SK-N-SH (cell line): ENCODE measurements at regions not wholly inside any gene's neighbourhood (a gene's known extent, or its start where the extent isn't known, plus 50 kb on each side); places are given as distances from the start of the nearest gene placed in this dataset.

Experiments
- CTCF ChIA-PET: fragments of 300-600, 350-600 bp; formaldehyde crosslinking; extraction: SDS; loops from one replicate; lab custom pipeline; 2021; lab: Yijun Ruan, JAX
- POLR2A ChIA-PET: fragments of 350-600 bp; sonication (Branson Sonifier 250); formaldehyde crosslinking; extraction: SDS; loops from one replicate; lab custom pipeline; 2020; ENCODE audit warnings: antibody characterized with exemption, inconsistent platforms; lab: Yijun Ruan, JAX
- DNase-seq: peaks from one replicate; pipeline ENCODE4 v3.0.0; 2012
- H2AFZ ChIP-seq: fragments of 200-600 bp; sonication (generic); 2 replicates; pipeline ENCODE4 v1.8.1; 2016; ENCODE audit warnings: antibody characterized with exemption, mild to moderate bottlenecking, low read depth
- H3F3A ChIP-seq: fragments of 200-600 bp; sonication (generic); replicated peaks from 2 replicates; pipeline ENCODE3; 2016; ENCODE audit warnings: antibody characterized with exemption, mild to moderate bottlenecking; ENCODE audit not compliant: insufficient read depth
- H3K27ac ChIP-seq, 2 experiments: fragments of 200-500 bp in 1 of 2; fragments of 200-600 bp in 1 of 2; sonication (Bioruptor generic) in 1 of 2; sonication (generic), shearing (Covaris generic) in 1 of 2; 2 replicates each; pipeline versions ENCODE4 v1.5.1 to v1.6.1; 2014 to 2016; ENCODE audit warnings: low read depth in 2 of 2, inconsistent platforms in 1 of 2, low read length in 1 of 2, mild to moderate bottlenecking in 1 of 2, mixed read lengths in 1 of 2
- H3K27me3 ChIP-seq: fragments of 200-600 bp; sonication (generic), shearing (Covaris generic); 2 replicates; pipeline ENCODE4 v1.6.1; 2016; ENCODE audit warnings: mixed run types; ENCODE audit not compliant: insufficient read depth
- H3K36me3 ChIP-seq, 2 experiments: fragments of 200-500 bp in 1 of 2; fragments of 200-600 bp in 1 of 2; sonication (Bioruptor generic) in 1 of 2; sonication (generic) in 1 of 2; replicated peaks in 1 of 2; 2 replicates each; pipeline versions ENCODE3 to v1.5.1; 2014 to 2016; ENCODE audit warnings: low read length in 1 of 2, mild to moderate bottlenecking in 1 of 2; ENCODE audit not compliant: insufficient read depth in 2 of 2, control insufficient read depth in 1 of 2
- H3K4me1 ChIP-seq, 2 experiments: fragments of 200-500 bp in 1 of 2; fragments of 200-600 bp in 1 of 2; sonication (Bioruptor generic) in 1 of 2; sonication (generic), shearing (Covaris generic) in 1 of 2; 2 replicates each; pipeline versions ENCODE4 v1.5.1 to v1.6.1; 2014 to 2016; ENCODE audit warnings: low read depth in 1 of 2, low read length in 1 of 2, mixed run types in 1 of 2; ENCODE audit not compliant: insufficient read depth in 2 of 2, control insufficient read depth in 1 of 2
- H3K4me2 ChIP-seq: fragments of 200-600 bp; sonication (generic), shearing (Covaris generic); 2 replicates; pipeline ENCODE4 v1.6.1; 2017; ENCODE audit warnings: mixed run types
- H3K4me3 ChIP-seq, 2 experiments: fragments of 200-500 bp in 1 of 2; fragments of 200-600 bp in 1 of 2; sonication (Bioruptor generic) in 1 of 2; sonication (generic), shearing (Covaris generic) in 1 of 2; 2 replicates each; pipeline versions ENCODE4 v1.5.1 to v1.8.1; 2014 to 2016; ENCODE audit warnings: low read depth in 2 of 2, inconsistent platforms in 1 of 2, low read length in 1 of 2, mild to moderate bottlenecking in 1 of 2, mixed read lengths in 1 of 2, moderate library complexity in 1 of 2
- H3K79me2 ChIP-seq: fragments of 200-600 bp; sonication (generic); 2 replicates; pipeline ENCODE4 v1.8.1; 2017; ENCODE audit warnings: mild to moderate bottlenecking; ENCODE audit not compliant: insufficient read depth
- H3K9ac ChIP-seq: fragments of 200-600 bp; sonication (generic); 2 replicates; pipeline ENCODE4 v1.6.1; 2017; ENCODE audit warnings: mixed run types
- H3K9me2 ChIP-seq: fragments of 200-600 bp; sonication (generic); 2 replicates; pipeline ENCODE4 v1.6.1; 2017; ENCODE audit warnings: mixed run types
- H3K9me3 ChIP-seq: fragments of 200-600 bp; sonication (generic); 2 replicates; pipeline ENCODE4 v1.6.1; 2017; ENCODE audit warnings: mixed run types, mild to moderate bottlenecking, moderate library complexity
- H4K20me1 ChIP-seq: fragments of 200-600 bp; sonication (generic); 2 replicates; pipeline ENCODE4 v1.6.1; 2017; ENCODE audit warnings: mild to moderate bottlenecking, mixed run types; ENCODE audit not compliant: insufficient read depth
- CHD2 ChIP-seq: fragments of 150-350 bp; IDR thresholded peaks from 2 replicates; pipeline ENCODE4 v1.6.1; 2018; ENCODE audit warnings: low read length; ENCODE audit not compliant: partially characterized antibody
- CTCF ChIP-seq: fragments of 200-600 bp; sonication (generic); IDR thresholded peaks from 2 replicates; pipeline ENCODE4 v1.6.1; 2017; ENCODE audit warnings: antibody characterized with exemption, mild to moderate bottlenecking, moderate library complexity
- FOSL2 ChIP-seq: IDR thresholded peaks from 2 replicates; pipeline ENCODE4 v1.4.0; 2012; ENCODE audit warnings: low read depth, mild to moderate bottlenecking, moderate library complexity, borderline replicate concordance
- FOXJ3 ChIP-seq: sonication (generic); formaldehyde crosslinking; IDR thresholded peaks from 2 replicates; pipeline ENCODE4 v1.5.1; 2020; ENCODE audit warnings: mild to moderate bottlenecking, missing genetic modification reagents
- GABPA ChIP-seq: IDR thresholded peaks from 2 replicates; pipeline ENCODE4 v1.4.0; 2012; ENCODE audit warnings: low read depth, mild to moderate bottlenecking
- GATA2 ChIP-seq: sonication (generic); formaldehyde crosslinking; IDR thresholded peaks from 2 replicates; pipeline ENCODE4 v1.5.0; 2020; ENCODE audit warnings: mild to moderate bottlenecking, missing genetic modification reagents
- IRF3 ChIP-seq: fragments of 150-350 bp; IDR thresholded peaks from 2 replicates; pipeline ENCODE4 v1.6.1; 2016; ENCODE audit warnings: mild to moderate bottlenecking, low read depth, low read length
- MXI1 ChIP-seq: IDR thresholded peaks from 2 replicates; pipeline ENCODE4 v1.6.1; 2012; ENCODE audit warnings: mild to moderate bottlenecking, low read depth, low read length, improper control_type of control experiment
- NFIC ChIP-seq: IDR thresholded peaks from 2 replicates; pipeline ENCODE4 v1.4.0; 2012; ENCODE audit warnings: borderline replicate concordance
- NRF1 ChIP-seq: IDR thresholded peaks from 2 replicates; pipeline ENCODE4 v1.6.1; 2012; ENCODE audit warnings: low read depth, mild to moderate bottlenecking, low read length
- PBX3 ChIP-seq: IDR thresholded peaks from 2 replicates; pipeline ENCODE4; 2012
- POLR2AphosphoS5 ChIP-seq: IDR thresholded peaks from 2 replicates; pipeline ENCODE4 v1.6.1; 2012; ENCODE audit warnings: low read depth, low read length
- RAD21 ChIP-seq: IDR thresholded peaks from 2 replicates; pipeline ENCODE4 v1.6.1; 2012; ENCODE audit warnings: mild to moderate bottlenecking, low read length
- REST ChIP-seq: IDR thresholded peaks from 2 replicates; pipeline ENCODE4 v1.6.1; 2012; ENCODE audit warnings: mild to moderate bottlenecking, low read depth, low read length, moderate library complexity
- RXRA ChIP-seq: IDR thresholded peaks from 2 replicates; pipeline ENCODE4 v1.4.0; 2012; ENCODE audit warnings: low read depth, mild to moderate bottlenecking, borderline replicate concordance
- SMC3 ChIP-seq: IDR thresholded peaks from 2 replicates; pipeline ENCODE4 v1.6.1; 2012; ENCODE audit warnings: low read depth, low read length, improper control_type of control experiment
- TEAD4 ChIP-seq: IDR thresholded peaks from 2 replicates; pipeline ENCODE4 v1.4.0; 2012; ENCODE audit warnings: mild to moderate bottlenecking, borderline replicate concordance; ENCODE audit not compliant: insufficient read depth
- USF1 ChIP-seq: IDR thresholded peaks from 2 replicates; pipeline ENCODE4 v1.4.0; 2012; ENCODE audit warnings: low read depth, borderline replicate concordance
- USF2 ChIP-seq: fragments of 150-350 bp; IDR thresholded peaks from 2 replicates; pipeline ENCODE4 v1.6.1; 2017; ENCODE audit warnings: antibody characterized with exemption, low read length, low read depth, borderline replicate concordance
- WGBS: methylation state at CpG from one replicate; pipeline ENCODE4 v1.1.6; 2017; ENCODE audit warnings: low lambda C conversion rate; 5-methylcytosine and 5-hydroxymethylcytosine counted together

GRCh38 chr1:166464333-166464732 is 297.5 kb upstream of the FAM78B start:
- H3K79me2 ChIP-seq = no peaks in the 10 kb centered on the region
- no peak overlapping the region for H3K4me2 ChIP-seq
- no peaks in the 10 kb centered on the region for H3K4me1 ChIP-seq
- H2AFZ ChIP-seq = no peak overlapping the region
- no peaks in the 10 kb centered on the region for H3K27me3 ChIP-seq
- no peaks in the 10 kb centered on the region; the same call in 1 of the 2 replicates for H3K9me3 ChIP-seq
- POLR2A ChIA-PET = no interaction called here
- no peaks in the 10 kb centered on the region for H3K36me3 ChIP-seq
- DNase-seq = no peak
- CTCF ChIA-PET = interaction anchor here (2.7 kb wide), 1 partner anchor 15 kb away, joined by 16 read pairs; no protein-coding TSS in a partner anchor
- no peak overlapping the region for H3K4me3 ChIP-seq
- H4K20me1 ChIP-seq = no peaks in the 10 kb centered on the region
- WGBS = 53% methylated on average over 1 of the region's 1 CpG
- H3K9ac ChIP-seq = no peak overlapping the region
- H3K9me2 ChIP-seq = no peaks in the 10 kb centered on the region
- no peaks in the 10 kb centered on the region for H3F3A ChIP-seq
- H3K27ac ChIP-seq = no peak overlapping the region
- TF ChIP-seq POLR2AphosphoS5 (no peak), GABPA (no peak), CHD2 (no peak), RXRA (no peak), USF2 (no peak), NFIC (no peak), RAD21 (no peak), MXI1 (no peak), CTCF (no peak), USF1 (no peak), TEAD4 (no peak), NRF1 (no peak), REST (no peak), PBX3 (no peak), IRF3 (no peak), FOSL2 (no peak), FOXJ3 (CRISPR knock-in tag) (no peak), SMC3 (no peak), GATA2 (CRISPR knock-in tag) (no peak)
